ENCODE measurements at regions not wholly inside any gene's neighbourhood (a gene's known extent, or its start where the extent isn't known, plus 50 kb on each side); places are given as distances from the start of the nearest gene placed in this dataset.

DNA sequence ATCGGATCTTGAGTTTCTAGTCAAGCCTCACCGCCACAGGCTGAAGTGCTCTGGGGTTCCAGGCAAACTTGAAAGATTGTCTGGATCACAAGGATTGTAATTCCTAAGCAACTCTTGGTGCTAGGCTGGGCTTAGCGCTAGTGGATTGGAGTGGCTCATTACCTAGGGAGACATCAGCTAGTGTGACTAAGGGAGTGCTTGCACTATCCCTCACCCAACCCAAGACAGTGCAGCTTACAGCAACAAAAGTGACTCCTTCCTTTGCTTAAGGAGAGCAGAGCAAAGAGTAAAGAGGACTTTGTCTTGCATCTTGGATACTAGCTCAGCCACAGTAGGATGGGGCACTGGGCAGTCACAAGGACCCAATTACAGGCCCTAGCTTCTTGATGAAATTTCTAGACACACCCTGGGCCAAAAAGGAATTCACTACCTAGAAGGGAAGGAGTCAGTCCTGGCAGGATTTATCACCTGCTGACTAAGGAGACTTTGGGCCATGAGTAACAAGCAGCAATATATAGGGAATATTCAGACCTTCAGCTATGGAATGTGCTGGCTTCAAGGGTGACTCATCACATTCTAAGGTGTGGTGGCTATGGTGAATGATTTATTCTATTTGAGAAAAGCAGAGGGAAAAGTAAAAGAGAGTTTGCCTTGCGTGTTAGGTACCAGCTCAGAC is 1212.4 kb downstream of the PCDH18 start:
- no peak for TF ChIP-seq CTCF (IDR thresholded peaks at IDR 0.05 in 4 of 5, conservative IDR thresholded peaks at IDR 0.05 in 1 of 5)
- no peak for TF ChIP-seq POLR2A (IDR thresholded peaks at IDR 0.05)
